ENCODE measurements at regions not wholly inside any gene's neighbourhood (a gene's known extent, or its start where the extent isn't known, plus 50 kb on each side); places are given as distances from the start of the nearest gene placed in this dataset.

GRCh38 chr1:202067188-202067974, 55.3 kb upstream of the GPR37L1 start:
- POLR2A ChIA-PET: interaction anchor here (0.7 kb wide), 1 partner anchor 545 kb away, joined by 3 read pairs; no protein-coding TSS in a partner anchor
- no peak for DNase-seq (ENCODE audit: extremely low spot score)

GRCh38 chr1:202068596-202068995, 54.1 kb upstream of the GPR37L1 start:
- ChIA-PET CTCF (interaction anchor here (1.4 to 1.5 kb wide), 2 partner anchors 59 to 555 kb away, joined by 3 read pairs; no protein-coding TSS in a partner anchor), POLR2A (no interaction called here)
- TF ChIP-seq CTCF (IDR thresholded peaks at IDR 0.05; ENCODE audit: control extremely low read depth, extremely low read depth, low read depth, missing control alignments): no peak
- DNase-seq (ENCODE audit: extremely low spot score): no peak

More at GRCh38 chr1:202067188-202067974, 55.3 kb upstream of the GPR37L1 start:
- TF ChIP-seq CTCF (IDR thresholded peaks at IDR 0.05; ENCODE audit: control extremely low read depth, extremely low read depth, low read depth, missing control alignments): no peak
- CTCF ChIA-PET: interaction anchor here (0.8 to 1.5 kb wide), 2 partner anchors 26 to 554 kb away, joined by 3 read pairs; no protein-coding TSS in a partner anchor

GRCh38 chr1:202069662-202070061, 53.1 kb upstream of the GPR37L1 start:
- DNase-seq (ENCODE audit: extremely low spot score): no peak
- no peak for TF ChIP-seq CTCF (IDR thresholded peaks at IDR 0.05; ENCODE audit: control extremely low read depth, extremely low read depth, low read depth, missing control alignments)
- CTCF ChIA-PET: no interaction called here
- POLR2A ChIA-PET: no interaction called here

GRCh38 chr1:202072211-202072765, 50.4 kb upstream of the GPR37L1 start:
- no peak for TF ChIP-seq CTCF (IDR thresholded peaks at IDR 0.05; ENCODE audit: control extremely low read depth, extremely low read depth, low read depth, missing control alignments)
- POLR2A ChIA-PET: no interaction called here
- DNase-seq (ENCODE audit: extremely low spot score): no peak
- CTCF ChIA-PET: no interaction called here

Data from GM10248 (cell line).